ENCODE measurements at regions not wholly inside any gene's neighbourhood (a gene's known extent, or its start where the extent isn't known, plus 50 kb on each side); places are given as distances from the start of the nearest gene placed in this dataset.
A peak's percentile ranks its signal among the peaks of the same experiment; 100 is the strongest.

GRCh38 chr2:122027510-122028217 lies 272.2 kb downstream of the TSN start:
- DNase-seq (ENCODE audit: unreplicated experiment): no peak
- no peak for TF ChIP-seq CTCF (IDR thresholded peaks at IDR 0.05; ENCODE audit: unreplicated experiment)
- POLR2A ChIA-PET: interaction anchor here (0.5 kb wide), 1 partner anchor 101 kb away, joined by 3 read pairs; no protein-coding TSS in a partner anchor
- peaks cover 10% of the 10 kb centered on the region for H3K4me1 Mint-ChIP-seq (ENCODE audit: insufficient read depth, unreplicated experiment)
- no peak overlapping the region for H3K4me3 Mint-ChIP-seq (ENCODE audit: unreplicated experiment)
- CTCF ChIA-PET: no interaction called here
- BruUV-seq (replicated peaks): no TSS peak
- H3K36me3 Mint-ChIP-seq (ENCODE audit: insufficient read depth, unreplicated experiment): no peaks in the 10 kb centered on the region
- H3K27ac Mint-ChIP-seq (ENCODE audit: low read depth, unreplicated experiment): no peak overlapping the region
- H3K9me3 Mint-ChIP-seq (ENCODE audit: unreplicated experiment): no peaks in the 10 kb centered on the region
- intact Hi-C loops (cut with micrococcal nuclease): no loop called here
- no peaks in the 10 kb centered on the region for H3K27me3 Mint-ChIP-seq (ENCODE audit: insufficient read depth, unreplicated experiment)

- Mint-ChIP-seq H3K36me3 (ENCODE audit: insufficient read depth, unreplicated experiment) (no peaks in the 10 kb centered on the region), H3K4me1 (ENCODE audit: insufficient read depth, unreplicated experiment) (peaks cover 10% of the 10 kb centered on the region), H3K9me3 (ENCODE audit: unreplicated experiment) (no peaks in the 10 kb centered on the region), H3K27ac (ENCODE audit: low read depth, unreplicated experiment) (peak overlapping the region; percentile 58), H3K4me3 (ENCODE audit: unreplicated experiment) (no peak overlapping the region), H3K27me3 (ENCODE audit: insufficient read depth, unreplicated experiment) (no peaks in the 10 kb centered on the region)
- no TSS peak for BruUV-seq (replicated peaks)
- peak; percentile 37 for DNase-seq (ENCODE audit: unreplicated experiment)
- POLR2A ChIA-PET: interaction anchor here (0.5 to 2.0 kb wide), 2 partner anchors 32 to 102 kb away, joined by 3 to 4 read pairs; no protein-coding TSS in a partner anchor
- CTCF ChIA-PET: no interaction called here
- TF ChIP-seq CTCF (IDR thresholded peaks at IDR 0.05; ENCODE audit: unreplicated experiment): no peak
- intact Hi-C loops (cut with micrococcal nuclease): no loop called here
Observed at GRCh38 chr2:122028371-122029100, 273.1 kb downstream of the TSN start.

GRCh38 chr2:122029456-122029855 lies 274.0 kb downstream of the TSN start:
- Mint-ChIP-seq H3K27me3 (ENCODE audit: insufficient read depth, unreplicated experiment) (no peaks in the 10 kb centered on the region), H3K27ac (ENCODE audit: low read depth, unreplicated experiment) (no peak overlapping the region), H3K4me1 (ENCODE audit: insufficient read depth, unreplicated experiment) (peaks cover 10% of the 10 kb centered on the region), H3K36me3 (ENCODE audit: insufficient read depth, unreplicated experiment) (no peaks in the 10 kb centered on the region), H3K9me3 (ENCODE audit: unreplicated experiment) (no peaks in the 10 kb centered on the region), H3K4me3 (ENCODE audit: unreplicated experiment) (no peak overlapping the region)
- no peak for TF ChIP-seq CTCF (IDR thresholded peaks at IDR 0.05; ENCODE audit: unreplicated experiment)
- POLR2A ChIA-PET: interaction anchor here (2.0 kb wide), 1 partner anchor 32 kb away, joined by 4 read pairs; no protein-coding TSS in a partner anchor
- DNase-seq (ENCODE audit: unreplicated experiment): no peak
- CTCF ChIA-PET: interaction anchor here (0.5 kb wide), 1 partner anchor 1345 kb away, joined by 4 read pairs; no protein-coding TSS in a partner anchor
- intact Hi-C loops (cut with micrococcal nuclease): no loop called here
- BruUV-seq (replicated peaks): no TSS peak

GRCh38 chr2:122029945-122030344 lies 274.5 kb downstream of the TSN start:
- Mint-ChIP-seq H3K4me3 (ENCODE audit: unreplicated experiment) (no peak overlapping the region), H3K36me3 (ENCODE audit: insufficient read depth, unreplicated experiment) (no peaks in the 10 kb centered on the region), H3K4me1 (ENCODE audit: insufficient read depth, unreplicated experiment) (peaks cover 10% of the 10 kb centered on the region), H3K27me3 (ENCODE audit: insufficient read depth, unreplicated experiment) (no peaks in the 10 kb centered on the region), H3K9me3 (ENCODE audit: unreplicated experiment) (no peaks in the 10 kb centered on the region), H3K27ac (ENCODE audit: low read depth, unreplicated experiment) (no peak overlapping the region)
- intact Hi-C loops (cut with micrococcal nuclease): no loop called here
- BruUV-seq (replicated peaks): no TSS peak
- no peak for DNase-seq (ENCODE audit: unreplicated experiment)
- ChIA-PET CTCF (interaction anchor here (0.5 kb wide), 1 partner anchor 1345 kb away, joined by 4 read pairs; no protein-coding TSS in a partner anchor), POLR2A (interaction anchor here (2.0 kb wide), 1 partner anchor 31 kb away, joined by 4 read pairs; no protein-coding TSS in a partner anchor)
- TF ChIP-seq CTCF (IDR thresholded peaks at IDR 0.05; ENCODE audit: unreplicated experiment): no peak
